Endothelial cell of umbilical vein (primary cell): ENCODE measurements at regions not wholly inside any gene's neighbourhood (a gene's known extent, or its start where the extent isn't known, plus 50 kb on each side); places are given as distances from the start of the nearest gene placed in this dataset.

ENCODE experiments used
- BruUV-seq: library from RNA; stranded (reverse); fragments of 400-500 nt; replicated peaks from 2 replicates; lab custom pipeline; 2021; lab: Mats Ljungman, UMichigan
- CTCF ChIA-PET: fragments of 300-600, 350-600 bp; sonication (Branson Sonifier 250); formaldehyde crosslinking; loops from one replicate; lab custom pipeline; 2021; ENCODE audit warnings: antibody characterized with exemption, inconsistent platforms; lab: Charles Lee
- POLR2A ChIA-PET: fragments of 300-600, 350-600 bp; sonication (Branson Sonifier 250); formaldehyde crosslinking; loops from one replicate; lab custom pipeline; 2021; ENCODE audit warnings: antibody characterized with exemption, inconsistent platforms; lab: Charles Lee
- DNase-seq: peaks from one replicate; pipeline ENCODE4 v3.0.0-alpha.2; 2011; ENCODE audit warnings: low read depth, low spot score
- FAIRE-seq: peaks from 2 replicates; lab custom pipeline; 2011; peaks lifted over from hg19 to GRCh38; lab: Jason Lieb, UNC
- H2AFZ ChIP-seq: 2 replicates; pipeline ENCODE4 v1.6.0; 2012; ENCODE audit warnings: low read depth, low read length, control low read depth, inconsistent platforms
- H3K27ac ChIP-seq: 2 replicates; pipeline ENCODE4 v1.5.1; 2011; ENCODE audit warnings: low read depth, mild to moderate bottlenecking, control low read depth, low read length, moderate library complexity; ENCODE audit not compliant: insufficient read depth
- H3K27me3 ChIP-seq, 2 experiments: 2 replicates each; pipeline versions ENCODE4 v1.6.0 to v1.6.1; 2011; ENCODE audit warnings: low read length in 2 of 2, mixed read lengths in 1 of 2; ENCODE audit not compliant: control insufficient read depth in 2 of 2, insufficient read depth in 2 of 2
- H3K36me3 ChIP-seq, 2 experiments: 2 replicates in 1 of 2; 3 replicates in 1 of 2; pipeline ENCODE4 v1.5.1; 2011; ENCODE audit warnings: low read length in 2 of 2, mild to moderate bottlenecking in 1 of 2, moderate library complexity in 1 of 2; ENCODE audit not compliant: control insufficient read depth in 2 of 2, insufficient read depth in 2 of 2; ENCODE audit errors: extremely low read depth in 1 of 2
- H3K4me1 ChIP-seq: 3 replicates; pipeline ENCODE4 v1.5.1; 2011; ENCODE audit warnings: mild to moderate bottlenecking, low read length; ENCODE audit not compliant: control insufficient read depth, insufficient read depth; ENCODE audit errors: extremely low read depth
- H3K4me2 ChIP-seq: 2 replicates; pipeline ENCODE4 v1.6.1; 2011; ENCODE audit warnings: low read length, control low read depth, mixed read lengths; ENCODE audit not compliant: insufficient read depth
- H3K4me3 ChIP-seq, 3 experiments: fragments of 200-600 bp in 1 of 3; sonication (generic), shearing (Covaris generic) in 1 of 3; replicated peaks in 1 of 3; 2 replicates each; pipeline ENCODE4 v1.5.1; 2011 to 2016; ENCODE audit warnings: control low read depth in 3 of 3, low read length in 3 of 3, mild to moderate bottlenecking in 2 of 3, inconsistent platforms in 1 of 3, low read depth in 1 of 3, moderate library complexity in 1 of 3; ENCODE audit not compliant: insufficient read depth in 1 of 3
- H3K79me2 ChIP-seq: 2 replicates; pipeline ENCODE4 v1.6.0; 2012; ENCODE audit warnings: low read length, inconsistent platforms; ENCODE audit not compliant: control insufficient read depth, insufficient read depth
- H3K9ac ChIP-seq: replicated peaks from 2 replicates; pipeline ENCODE3; 2011; ENCODE audit warnings: low read length, control low read depth; ENCODE audit not compliant: insufficient read depth; ENCODE audit errors: extremely low read depth
- H3K9me1 ChIP-seq: replicated peaks from 3 replicates; pipeline ENCODE4 v1.6.0; 2011; ENCODE audit warnings: mild to moderate bottlenecking, low read length; ENCODE audit not compliant: control insufficient read depth, insufficient read depth; ENCODE audit errors: extremely low read depth
- H3K9me3 ChIP-seq: replicated peaks from 2 replicates; pipeline ENCODE4 v1.5.1; 2012; ENCODE audit warnings: low read length, inconsistent platforms; ENCODE audit not compliant: control insufficient read depth, insufficient read depth
- H4K20me1 ChIP-seq: replicated peaks from 2 replicates; pipeline ENCODE3; 2011; ENCODE audit warnings: mild to moderate bottlenecking, low read length; ENCODE audit not compliant: control insufficient read depth, insufficient read depth; ENCODE audit errors: extremely low read depth
- CTCF ChIP-seq, 2 donors: IDR thresholded peaks; 1 replicate in 1 of 2; 2 replicates in 1 of 2; pipeline ENCODE4 v1.5.1; 2011; ENCODE audit warnings: low read length in 2 of 2, mild to moderate bottlenecking in 2 of 2, moderate library complexity in 2 of 2, control low read depth in 1 of 2, inconsistent platforms in 1 of 2, low read depth in 1 of 2; ENCODE audit not compliant: insufficient read depth in 1 of 2; ENCODE audit errors: extremely low read depth in 1 of 2
- EZH2 ChIP-seq: IDR thresholded peaks from 2 replicates; pipeline ENCODE4 v1.6.1; 2012; ENCODE audit warnings: borderline replicate concordance, low read depth, mild to moderate bottlenecking, moderate library complexity, low read length, inconsistent platforms; ENCODE audit not compliant: severe bottlenecking
- FOS ChIP-seq: IDR thresholded peaks from 2 replicates; pipeline ENCODE4 v1.6.1; 2011; ENCODE audit warnings: mild to moderate bottlenecking, low read length, moderate library complexity, borderline replicate concordance; ENCODE audit not compliant: insufficient read depth
- GATA2 ChIP-seq: IDR thresholded peaks from 2 replicates; pipeline ENCODE4 v1.7.0; 2011; ENCODE audit warnings: low read depth, mild to moderate bottlenecking, moderate library complexity, mixed read lengths, low read length; ENCODE audit not compliant: insufficient read length, insufficient read depth
- JUN ChIP-seq: IDR thresholded peaks from 2 replicates; pipeline ENCODE4 v1.6.1; 2011; ENCODE audit warnings: borderline replicate concordance, low read depth; ENCODE audit not compliant: insufficient read length, insufficient read depth
- MAX ChIP-seq: IDR thresholded peaks from 2 replicates; pipeline ENCODE4 v1.6.1; 2011; ENCODE audit not compliant: insufficient read depth, insufficient read length
- MYC ChIP-seq: IDR thresholded peaks from one replicate; pipeline ENCODE4 v1.6.1; 2011; ENCODE audit warnings: mild to moderate bottlenecking, low read depth, low read length
- POLR2A ChIP-seq: IDR thresholded peaks from 2 replicates; pipeline ENCODE4 v1.6.1; 2012; ENCODE audit warnings: low read depth, mild to moderate bottlenecking, control low read depth, low read length
- POLR2AphosphoS5 ChIP-seq: IDR thresholded peaks from 2 replicates; pipeline ENCODE4 v1.6.1; 2012; ENCODE audit warnings: low read depth, mild to moderate bottlenecking, control low read depth, low read length, moderate library complexity; ENCODE audit not compliant: insufficient read depth
- dilution Hi-C: fragments of 300-500 bp; cut with MboI; formaldehyde crosslinking; loops from one replicate; pipeline ENCODE4 v1.15.0; 2019; ENCODE audit warnings: low sequenced_read_pairs; ENCODE audit not compliant: extremely low pct_ligation_motif_present
- intact Hi-C: fragments of 100-400 bp; cut with micrococcal nuclease; formaldehyde crosslinking; loops from one replicate; pipeline ENCODE4 v1.10.0; 2022

- H3K27me3 ChIP-seq, result peaks cover 3 to 6% of the 10 kb centered on the region in 2 experiments
- no peak for TF ChIP-seq FOS
- no peak for TF ChIP-seq CTCF (IDR thresholded peaks at IDR 0.05; ENCODE audit: extremely low read depth in 1 of 2, insufficient read depth in 1 of 2, low read depth in 1 of 2, low read length in 2 of 2)
- no peak for TF ChIP-seq JUN
- TF ChIP-seq POLR2A, result no peak
- TF ChIP-seq POLR2AphosphoS5, result no peak
- no peak for TF ChIP-seq MAX
- no peak for TF ChIP-seq GATA2
- no peak for TF ChIP-seq EZH2
- no peak for TF ChIP-seq MYC
- DNase-seq (no peak), FAIRE-seq (no peak)
- intact Hi-C loops (no loop called here), dilution Hi-C loops (no loop called here)
- H3K4me3 ChIP-seq, result no peak overlapping the region
- no peaks in the 10 kb centered on the region for H3K4me1 ChIP-seq
- CTCF ChIA-PET, result interaction anchor here (1.3 kb wide), 1 partner anchor 182 kb away, joined by 3 read pairs; no protein-coding TSS in a partner anchor
- no peaks in the 10 kb centered on the region for H3K9me1 ChIP-seq
- no peak overlapping the region for H3K27ac ChIP-seq
- no peak overlapping the region for H2AFZ ChIP-seq
- no peaks in the 10 kb centered on the region for H4K20me1 ChIP-seq
- no peak overlapping the region for H3K4me2 ChIP-seq
- no peaks in the 10 kb centered on the region for H3K36me3 ChIP-seq
- no TSS peak for BruUV-seq
- POLR2A ChIA-PET, result no interaction called here
- H3K79me2 ChIP-seq, result no peaks in the 10 kb centered on the region
- H3K9me3 ChIP-seq, result no peaks in the 10 kb centered on the region
- no peak overlapping the region for H3K9ac ChIP-seq
These were observed 439.5 kb upstream of the NRP1 start for GRCh38 chr10:33773886-33774480.
